Trophoblast cell (in vitro differentiated cells and primary cell): ENCODE measurements at regions not wholly inside any gene's neighbourhood (a gene's known extent, or its start where the extent isn't known, plus 50 kb on each side); places are given as distances from the start of the nearest gene placed in this dataset.

Experiments used
- DNase-seq, 2 donors: peaks; one replicate each; pipeline ENCODE4 v3.0.0-alpha.2; 2016
- H2AFZ ChIP-seq: 2 replicates; pipeline ENCODE4 v1.6.1; 2013; ENCODE audit warnings: low read length, moderate library complexity, mild to moderate bottlenecking; ENCODE audit not compliant: insufficient read depth, poor library complexity
- H2AK5ac ChIP-seq: 2 replicates; pipeline ENCODE4 v1.6.1; 2013; ENCODE audit warnings: mild to moderate bottlenecking, low read length
- H2BK120ac ChIP-seq: 2 replicates; pipeline ENCODE4 v1.6.1; 2013; ENCODE audit warnings: low read length, mild to moderate bottlenecking, moderate library complexity; ENCODE audit not compliant: insufficient read depth, poor library complexity
- H2BK12ac ChIP-seq: 2 replicates; pipeline ENCODE4 v1.6.1; 2013; ENCODE audit warnings: mild to moderate bottlenecking, low read length, moderate library complexity
- H2BK5ac ChIP-seq: 2 replicates; pipeline ENCODE4 v1.6.1; 2013; ENCODE audit warnings: low read length, low read depth, moderate library complexity, mild to moderate bottlenecking; ENCODE audit not compliant: poor library complexity
- H3K14ac ChIP-seq: 2 replicates; pipeline ENCODE4 v1.6.1; 2013; ENCODE audit warnings: mild to moderate bottlenecking, low read length
- H3K18ac ChIP-seq: 2 replicates; pipeline ENCODE4 v1.6.1; 2013; ENCODE audit warnings: mild to moderate bottlenecking, low read length
- H3K23ac ChIP-seq: 2 replicates; pipeline ENCODE4 v1.6.1; 2013; ENCODE audit warnings: low read length
- H3K27ac ChIP-seq: 2 replicates; pipeline ENCODE4 v1.5.1; 2013; ENCODE audit warnings: low read depth, mild to moderate bottlenecking, inconsistent platforms, low read length, moderate library complexity
- H3K27me3 ChIP-seq: 2 replicates; pipeline ENCODE4 v1.6.1; 2013; ENCODE audit warnings: inconsistent platforms, mild to moderate bottlenecking, low read length, moderate library complexity; ENCODE audit not compliant: insufficient read depth
- H3K36me3 ChIP-seq, 2 experiments: 1 replicate in 1 of 2; 2 replicates in 1 of 2; pipeline ENCODE4 v1.6.1; 2013; ENCODE audit warnings: low read length in 2 of 2, mild to moderate bottlenecking in 2 of 2, moderate library complexity in 1 of 2; ENCODE audit not compliant: insufficient read depth in 2 of 2, control insufficient read depth in 1 of 2
- H3K4ac ChIP-seq: 2 replicates; pipeline ENCODE4 v1.6.1; 2013; ENCODE audit warnings: low read depth, mild to moderate bottlenecking, low read length, moderate library complexity
- H3K4me1 ChIP-seq, 2 experiments: 1 replicate in 1 of 2; 2 replicates in 1 of 2; pipeline ENCODE4 v1.6.1; 2013; ENCODE audit warnings: low read length in 2 of 2, mild to moderate bottlenecking in 2 of 2, moderate library complexity in 1 of 2; ENCODE audit not compliant: insufficient read depth in 2 of 2, control insufficient read depth in 1 of 2
- H3K4me2 ChIP-seq: 2 replicates; pipeline ENCODE4 v1.6.1; 2013; ENCODE audit warnings: inconsistent platforms, mild to moderate bottlenecking, low read length, moderate library complexity
- H3K4me3 ChIP-seq: 2 replicates; pipeline ENCODE4 v1.5.1; 2013; ENCODE audit warnings: mild to moderate bottlenecking, low read depth, low read length, inconsistent platforms
- H3K79me1 ChIP-seq: one replicate; pipeline ENCODE4 v1.6.1; 2013; ENCODE audit warnings: low read length
- H3K79me2 ChIP-seq: 2 replicates; pipeline ENCODE4 v1.6.1; 2013; ENCODE audit warnings: low read length, mild to moderate bottlenecking; ENCODE audit not compliant: control insufficient read depth, insufficient read depth, poor library complexity
- H3K9ac ChIP-seq: 2 replicates; pipeline ENCODE4 v1.6.1; 2013; ENCODE audit warnings: mild to moderate bottlenecking, low read length
- H3K9me3 ChIP-seq: 2 replicates; pipeline ENCODE4 v1.6.1; 2013; ENCODE audit warnings: low read depth, mild to moderate bottlenecking, control low read depth, inconsistent platforms, low read length; ENCODE audit not compliant: insufficient read depth
- H4K12ac ChIP-seq: 2 replicates; pipeline ENCODE4 v1.6.1; 2013; ENCODE audit warnings: low read depth, mild to moderate bottlenecking, low read length, moderate library complexity
- H4K8ac ChIP-seq: 2 replicates; pipeline ENCODE4 v1.6.1; 2013; ENCODE audit warnings: low read depth, mild to moderate bottlenecking, low read length, moderate library complexity
- H4K91ac ChIP-seq: one replicate; pipeline ENCODE4 v1.6.1; 2013; ENCODE audit warnings: low read depth, mild to moderate bottlenecking, low read length, moderate library complexity
- WGBS: extraction: QIAGEN DNeasy Blood & Tissue Kit; methylation state at CpG from one replicate; pipeline ENCODE4 v1.1.7; 2013; ENCODE audit warnings: missing lambda C conversion rate; ENCODE audit not compliant: insufficient read length, insufficient coverage; ENCODE audit errors: extremely low coverage; 5-methylcytosine and 5-hydroxymethylcytosine counted together

- Histone ChIP-seq H3K27me3 (peaks cover 32% of the 10 kb centered on the region), H3K4me2 (no peak overlapping the region), H3K4ac (no peak overlapping the region), H3K14ac (no peak overlapping the region), H2AK5ac (no peak overlapping the region), H3K4me1 (peaks cover 0 to 3% of the 10 kb centered on the region in 2 experiments), H3K9ac (no peak overlapping the region), H4K12ac (no peak overlapping the region), H2BK12ac (no peak overlapping the region), H4K8ac (no peak overlapping the region), H2AFZ (no peak overlapping the region), H2BK5ac (no peak overlapping the region), H3K18ac (no peak overlapping the region), H3K79me1 (no peaks in the 10 kb centered on the region), H3K27ac (no peak overlapping the region), H3K79me2 (no peaks in the 10 kb centered on the region), H3K36me3 (no peaks in the 10 kb centered on the region), H4K91ac (no peak overlapping the region), H2BK120ac (no peak overlapping the region), H3K4me3 (no peak overlapping the region), H3K23ac (no peak overlapping the region), H3K9me3 (peaks cover 11% of the 10 kb centered on the region)
- no CpG with 5 or more reads among the region's 17 CpGs for WGBS
- DNase-seq: no peak
Observed at GRCh38 chr11:69986440-69986787, 91.7 kb upstream of the ANO1 start.

GRCh38 chr11:69986830-69987229 is 91.3 kb upstream of the ANO1 start:
- DNase-seq: no peak
- Histone ChIP-seq H4K8ac (no peak overlapping the region), H4K12ac (no peak overlapping the region), H3K27ac (no peak overlapping the region), H2AFZ (no peak overlapping the region), H2BK5ac (no peak overlapping the region), H3K9me3 (peaks cover 11% of the 10 kb centered on the region), H3K79me1 (no peaks in the 10 kb centered on the region), H4K91ac (no peak overlapping the region), H3K79me2 (no peaks in the 10 kb centered on the region), H3K27me3 (peaks cover 32% of the 10 kb centered on the region), H2BK12ac (no peak overlapping the region), H3K18ac (no peak overlapping the region), H3K23ac (no peak overlapping the region), H3K4me3 (no peak overlapping the region), H3K14ac (no peak overlapping the region), H2AK5ac (no peak overlapping the region), H3K9ac (no peak overlapping the region), H3K36me3 (no peaks in the 10 kb centered on the region), H3K4me2 (no peak overlapping the region), H2BK120ac (no peak overlapping the region), H3K4me1 (peaks cover 0 to 3% of the 10 kb centered on the region in 2 experiments), H3K4ac (no peak overlapping the region)
- no CpG with 5 or more reads among the region's 9 CpGs for WGBS

- Histone ChIP-seq H3K4me3 (no peak overlapping the region), H3K27ac (no peak overlapping the region), H3K79me2 (no peaks in the 10 kb centered on the region), H2AK5ac (no peak overlapping the region), H3K4me2 (no peak overlapping the region), H3K4me1 (no peaks in the 10 kb centered on the region), H4K8ac (no peak overlapping the region), H3K9me3 (peaks cover 8% of the 10 kb centered on the region), H2BK5ac (no peak overlapping the region), H3K79me1 (no peaks in the 10 kb centered on the region), H3K27me3 (peaks cover 3% of the 10 kb centered on the region), H3K23ac (no peak overlapping the region), H3K9ac (no peak overlapping the region), H4K12ac (no peak overlapping the region), H3K14ac (no peak overlapping the region), H2BK120ac (no peak overlapping the region), H3K18ac (no peak overlapping the region), H2BK12ac (no peak overlapping the region), H3K36me3 (no peaks in the 10 kb centered on the region), H3K4ac (no peak overlapping the region), H2AFZ (no peak overlapping the region), H4K91ac (no peak overlapping the region)
- 100% methylated on average over 1 of the region's 3 CpGs for WGBS
- DNase-seq: no peak
Observed at GRCh38 chr11:69992026-69992425, 86.1 kb upstream of the ANO1 start.

- H2AFZ ChIP-seq: no peak overlapping the region
- no peak overlapping the region for H3K23ac ChIP-seq
- no peak overlapping the region for H3K14ac ChIP-seq
- no peak overlapping the region for H2BK120ac ChIP-seq
- WGBS: no CpG with 5 or more reads among the region's 6 CpGs
- H4K12ac ChIP-seq: no peak overlapping the region
- H3K36me3 ChIP-seq: no peaks in the 10 kb centered on the region
- H3K27me3 ChIP-seq: no peaks in the 10 kb centered on the region
- no peaks in the 10 kb centered on the region for H3K4me1 ChIP-seq
- no peak overlapping the region for H3K9ac ChIP-seq
- H4K8ac ChIP-seq: no peak overlapping the region
- peak in 1 of 2 donors; percentile 47 for DNase-seq
- H4K91ac ChIP-seq: no peak overlapping the region
- H3K79me2 ChIP-seq: no peaks in the 10 kb centered on the region
- no peak overlapping the region for H3K4me2 ChIP-seq
- no peak overlapping the region for H2AK5ac ChIP-seq
- H3K4me3 ChIP-seq: no peak overlapping the region
- H2BK12ac ChIP-seq: no peak overlapping the region
- H2BK5ac ChIP-seq: no peak overlapping the region
- H3K9me3 ChIP-seq: peaks cover 4% of the 10 kb centered on the region
- no peak overlapping the region for H3K4ac ChIP-seq
- H3K79me1 ChIP-seq: no peaks in the 10 kb centered on the region
- no peak overlapping the region for H3K27ac ChIP-seq
- no peak overlapping the region for H3K18ac ChIP-seq
Observed at GRCh38 chr11:69992943-69993694, 85.0 kb upstream of the ANO1 start.
